Adrenal gland (tissue), 9 donors: ENCODE measurements at regions not wholly inside any gene's neighbourhood (a gene's known extent, or its start where the extent isn't known, plus 50 kb on each side); places are given as distances from the start of the nearest gene placed in this dataset.

ENCODE experiments used
- DNase-seq, 7 donors: peaks; one replicate each; pipeline ENCODE4 v3.0.0-alpha.2; 2019 to 2020
- H3K27ac ChIP-seq, 5 donors: fragments of 200-600 bp; sonication (generic) in 4 of 5; 1 replicate in 3 of 5; 2 replicates in 2 of 5; pipeline versions ENCODE4 v1.5.1 to v1.8.0; 2016 to 2020; ENCODE audit warnings: mild to moderate bottlenecking in 1 of 5
- H3K27me3 ChIP-seq: fragments of 200-600 bp; 2 replicates; pipeline ENCODE4 v1.8.0; 2021
- H3K36me3 ChIP-seq, 2 donors: fragments of 200-600 bp; replicated peaks in 1 of 2; 1 replicate in 1 of 2; 2 replicates in 1 of 2; pipeline versions ENCODE4 v1.5.1 to v1.8.0; 2018 to 2022
- H3K4me1 ChIP-seq, 2 donors: fragments of 200-600 bp; replicated peaks in 1 of 2; 1 replicate in 1 of 2; 2 replicates in 1 of 2; pipeline versions ENCODE4 v1.5.1 to v1.8.0; 2018 to 2021
- H3K4me3 ChIP-seq, 4 donors: fragments of 200-600 bp; sonication (generic) in 3 of 4; one replicate each; pipeline ENCODE4 v1.5.1; 2016 to 2018
- H3K9me3 ChIP-seq, 3 donors: fragments of 200-600 bp; sonication (generic) in 1 of 3; replicated peaks in 1 of 3; 1 replicate in 2 of 3; 2 replicates in 1 of 3; pipeline versions ENCODE4 v1.5.1 to v1.8.0; 2016 to 2021
- CTCF ChIP-seq, 6 experiments: fragments of 450-650 bp in 4 of 6; fragments of 200-600 bp in 2 of 6; sonication (generic) in 1 of 6; IDR thresholded peaks; 1 replicate in 5 of 6; 2 replicates in 1 of 6; pipeline versions ENCODE4 v1.5.1 to v1.8.0; 2016 to 2021; ENCODE audit warnings: antibody characterized with exemption in 6 of 6, mild to moderate bottlenecking in 2 of 6, moderate library complexity in 1 of 6
- POLR2A ChIP-seq, 2 donors: fragments of 450-650 bp; IDR thresholded peaks; one replicate each; pipeline ENCODE4 v1.6.1; 2017; ENCODE audit warnings: antibody characterized with exemption in 2 of 2, mild to moderate bottlenecking in 2 of 2, moderate library complexity in 1 of 2
- whole genome bisulfite sequencing, 4 donors: extraction: QIAGEN DNeasy Blood & Tissue Kit in 2 of 4; methylation state at CpG; one replicate each; pipeline versions ENCODE4 v1.1.5 to v1.1.7; 2013 to 2017; 5-methylcytosine and 5-hydroxymethylcytosine counted together
- intact Hi-C, 2 donors: fragments of 100-400 bp; cut with DNase I; formaldehyde crosslinking; loops; one replicate each; pipeline versions ENCODE4 v1.14.1 to v1.15.0; 2022 to 2023
- donor health status: healthy with polysubstance abuse.
- donor health status: Bipolar disorder and iron deficiency.
- donor health status: DM: yes; HTN: yes; CAD: no.
- donor health status: DM: no; HTN: no; CAD: no.
- donor health status: DM: no; HTN: no; CAD: no.

DNA sequence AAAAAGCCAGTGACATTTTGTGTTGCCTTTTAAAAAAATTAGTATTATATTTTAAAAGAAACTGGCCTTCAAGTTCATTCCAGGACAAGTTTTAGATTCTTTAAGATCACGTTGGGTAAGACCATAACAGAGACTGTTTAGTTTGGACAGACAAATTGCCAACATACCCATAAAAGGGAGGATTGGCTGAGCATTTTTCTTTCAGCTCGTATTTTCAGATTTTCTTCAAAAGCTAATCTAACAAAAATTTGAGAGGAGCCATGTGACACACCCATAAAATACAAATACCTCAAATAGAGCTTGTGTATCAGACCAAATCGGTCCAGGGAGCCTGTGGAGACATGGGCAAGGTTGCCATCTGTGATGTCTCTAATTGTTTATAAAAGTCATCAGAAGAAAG, 74.6 kb upstream of the C1QTNF7 start:
- TF ChIP-seq CTCF (IDR thresholded peaks at IDR 0.05) (no peak), POLR2A (IDR thresholded peaks at IDR 0.05) (no peak)
- Histone ChIP-seq H3K4me3 (no peak overlapping the region), H3K4me1 (no peaks in the 10 kb centered on the region), H3K27ac (no peak overlapping the region), H3K36me3 (no peaks in the 10 kb centered on the region), H3K9me3 (no peaks in the 10 kb centered on the region), H3K27me3 (no peaks in the 10 kb centered on the region)
- intact Hi-C loops, result no loop called here
- 62 to 74% (median 70%) methylated on average over 3 of the region's 3 CpGs for WGBS, 4 donors
- no peak for DNase-seq

DNA sequence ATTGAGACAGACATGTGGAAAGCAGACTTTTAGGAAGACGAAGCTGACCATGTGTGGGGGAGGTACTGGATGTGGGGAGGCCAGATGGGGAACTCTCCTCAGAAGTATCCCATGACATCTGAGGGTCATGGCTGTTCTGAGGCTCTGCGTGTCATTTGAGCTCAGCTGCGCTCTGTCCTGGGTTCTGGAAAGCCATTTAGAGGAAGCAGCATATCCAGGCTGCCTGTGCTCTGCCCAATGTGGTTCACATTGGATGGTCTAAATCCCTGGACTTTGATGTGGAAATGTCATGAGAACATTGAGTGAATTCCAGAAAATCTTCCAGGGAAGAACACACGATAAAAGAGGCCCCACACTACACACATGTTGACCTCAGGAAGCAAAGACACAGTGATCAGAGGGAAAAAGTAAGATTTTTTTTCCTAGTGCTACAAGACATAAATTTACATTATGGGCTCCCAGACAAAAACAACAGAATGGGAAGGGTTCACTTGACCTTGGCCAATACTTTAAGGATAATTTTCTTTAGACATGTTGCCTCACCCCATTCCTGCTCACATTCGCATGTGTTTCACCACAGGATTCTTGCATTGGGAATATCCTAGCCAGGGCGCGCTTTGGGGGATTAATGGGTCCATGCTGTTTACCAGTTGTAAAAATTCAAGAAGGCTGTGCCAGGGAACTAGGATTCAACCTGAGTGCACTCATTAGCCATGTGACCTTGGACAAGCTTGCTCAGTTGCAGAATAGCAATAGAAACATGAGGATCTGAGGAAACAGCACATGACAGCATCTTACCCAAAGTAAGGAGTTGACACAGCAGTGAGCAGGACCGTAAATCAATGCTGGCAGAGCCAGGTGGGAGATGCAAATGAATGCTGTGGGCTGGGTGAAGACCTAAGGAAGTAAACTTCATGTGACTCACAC, 73.2 kb upstream of the C1QTNF7 start:
- DNase-seq, result no peak

GRCh38 chr4:15361529-15361928, 66.3 kb upstream of the C1QTNF7 start:
- no peaks in the 10 kb centered on the region for H3K36me3 ChIP-seq
- no peaks in the 10 kb centered on the region for H3K9me3 ChIP-seq
- no peak overlapping the region for H3K27ac ChIP-seq
- intact Hi-C loops, result no loop called here
- WGBS, 4 donors, result 80 to 100% (median 93%) methylated on average over 2 of the region's 2 CpGs
- DNase-seq, result no peak
- H3K4me1 ChIP-seq, result no peaks in the 10 kb centered on the region
- H3K4me3 ChIP-seq, result no peak overlapping the region
- no peaks in the 10 kb centered on the region for H3K27me3 ChIP-seq
- TF ChIP-seq CTCF (IDR thresholded peaks at IDR 0.05) (no peak), POLR2A (IDR thresholded peaks at IDR 0.05) (no peak)

More for the DNA sequence above, 73.2 kb upstream of the C1QTNF7 start:
- no peaks in the 10 kb centered on the region for H3K9me3 ChIP-seq
- TF ChIP-seq CTCF (IDR thresholded peaks at IDR 0.05), result no peak
- TF ChIP-seq POLR2A (IDR thresholded peaks at IDR 0.05), result no peak
- no peak overlapping the region for H3K27ac ChIP-seq
- H3K27me3 ChIP-seq, result no peaks in the 10 kb centered on the region
- no peaks in the 10 kb centered on the region for H3K36me3 ChIP-seq
- no peaks in the 10 kb centered on the region for H3K4me1 ChIP-seq
- WGBS, 4 donors, result 74 to 84% (median 79%) methylated on average over 7 to 8 of the region's 8 CpGs
- intact Hi-C loops, result no loop called here
- no peak overlapping the region for H3K4me3 ChIP-seq

GRCh38 chr4:15362541-15362940, 65.3 kb upstream of the C1QTNF7 start:
- DNase-seq, result no peak
- TF ChIP-seq CTCF (IDR thresholded peaks at IDR 0.05) (no peak), POLR2A (IDR thresholded peaks at IDR 0.05) (no peak)
- WGBS, 4 donors, result 54 to 70% (median 68%) methylated on average over 2 of the region's 2 CpGs
- H3K27ac ChIP-seq, result no peak overlapping the region
- H3K4me3 ChIP-seq, result no peak overlapping the region
- no peaks in the 10 kb centered on the region for H3K4me1 ChIP-seq
- H3K36me3 ChIP-seq, result no peaks in the 10 kb centered on the region
- H3K27me3 ChIP-seq, result no peaks in the 10 kb centered on the region
- intact Hi-C loops, result no loop called here
- H3K9me3 ChIP-seq, result no peaks in the 10 kb centered on the region
